DND-41 (cell line): ENCODE measurements at regions not wholly inside any gene's neighbourhood (a gene's known extent, or its start where the extent isn't known, plus 50 kb on each side); places are given as distances from the start of the nearest gene placed in this dataset.

ENCODE experiments used
- ATAC-seq: fragments of 200-7000 bp; cut with Tn5 transposase; 3 replicates; pipeline ENCODE4 v1.9.1; 2021; ENCODE audit warnings: low read depth; ENCODE audit not compliant: insufficient read depth
- DNase-seq: peaks from one replicate; pipeline ENCODE4 v3.0.0-alpha.2; 2020
- H2AFZ ChIP-seq: 2 replicates; pipeline ENCODE4 v1.6.0; 2012; ENCODE audit warnings: low read depth, low read length
- H3K27ac ChIP-seq: 2 replicates; pipeline ENCODE4 v1.5.1; 2012; ENCODE audit warnings: low read length, inconsistent platforms
- H3K27me3 ChIP-seq: fragments of 200-600 bp; sonication (generic); 2 replicates; pipeline ENCODE4 v1.6.0; 2012; ENCODE audit warnings: low read length, mild to moderate bottlenecking, inconsistent platforms; ENCODE audit not compliant: insufficient read depth, poor library complexity
- H3K36me3 ChIP-seq: 2 replicates; pipeline ENCODE4 v1.5.1; 2012; ENCODE audit warnings: low read length, inconsistent platforms; ENCODE audit not compliant: insufficient read depth
- H3K4me1 ChIP-seq: 2 replicates; pipeline ENCODE4 v1.5.1; 2012; ENCODE audit warnings: mild to moderate bottlenecking, low read length; ENCODE audit not compliant: insufficient read depth
- H3K4me2 ChIP-seq: 2 replicates; pipeline ENCODE4 v1.6.0; 2012; ENCODE audit warnings: mild to moderate bottlenecking, moderate library complexity, low read length, inconsistent platforms; ENCODE audit not compliant: insufficient read depth
- H3K4me3 ChIP-seq, 2 experiments: fragments of 200-600 bp in 1 of 2; shearing (Covaris generic) in 1 of 2; 2 replicates each; pipeline ENCODE4 v1.5.1; 2012 to 2016; ENCODE audit warnings: inconsistent platforms in 2 of 2, low read length in 2 of 2, mild to moderate bottlenecking in 2 of 2, low read depth in 1 of 2, moderate library complexity in 1 of 2
- H3K79me2 ChIP-seq: 2 replicates; pipeline ENCODE4 v1.6.0; 2012; ENCODE audit warnings: low read length, inconsistent platforms; ENCODE audit not compliant: insufficient read depth
- H3K9ac ChIP-seq: 2 replicates; pipeline ENCODE4 v1.6.0; 2012; ENCODE audit warnings: low read depth, mild to moderate bottlenecking, inconsistent platforms, low read length, moderate library complexity
- H3K9me3 ChIP-seq: 2 replicates; pipeline ENCODE4 v1.5.1; 2012; ENCODE audit warnings: low read length, moderate library complexity, mild to moderate bottlenecking, inconsistent platforms; ENCODE audit not compliant: insufficient read depth, severe bottlenecking
- H4K20me1 ChIP-seq: 2 replicates; pipeline ENCODE4 v1.6.0; 2012; ENCODE audit warnings: low read length; ENCODE audit not compliant: insufficient read depth
- EZH2 ChIP-seq: IDR thresholded peaks from 3 replicates; pipeline ENCODE4 v1.6.1; 2012; ENCODE audit warnings: borderline replicate concordance, low read depth, mild to moderate bottlenecking, moderate library complexity, low read length, inconsistent platforms; ENCODE audit not compliant: severe bottlenecking
- TF ChIP-seq, protein P1 (sequence below): IDR thresholded peaks from 2 replicates; pipeline ENCODE4 v1.5.1; 2012; ENCODE audit warnings: borderline replicate concordance, low read length, moderate library complexity, mild to moderate bottlenecking; ENCODE audit not compliant: poor library complexity, severe bottlenecking; ENCODE audit errors: extremely low read depth

DNA sequence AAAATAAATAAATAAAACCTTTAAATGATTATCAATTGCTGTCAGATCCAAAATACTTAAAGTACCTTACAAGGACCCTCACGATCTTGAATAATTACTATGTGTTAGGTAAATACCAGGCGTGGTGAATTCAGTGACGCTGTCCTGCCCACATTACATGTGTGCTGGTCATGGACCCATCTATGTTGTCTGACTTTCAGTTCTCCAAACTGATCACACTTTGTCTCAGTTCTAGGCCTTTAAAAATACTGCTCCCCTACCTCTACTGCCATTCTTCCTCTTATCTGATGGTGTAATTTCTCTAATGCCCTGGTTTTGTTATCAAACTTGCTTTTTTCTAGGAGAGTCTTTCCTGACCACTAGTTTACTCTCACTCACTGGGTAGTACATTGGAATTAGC is 520.7 kb downstream of the TRHDE start:
- ATAC-seq = no peak
- Histone ChIP-seq H4K20me1 (no peaks in the 10 kb centered on the region), H3K79me2 (no peaks in the 10 kb centered on the region), H3K9me3 (no peaks in the 10 kb centered on the region), H3K4me2 (no peak overlapping the region), H3K27ac (no peak overlapping the region), H3K27me3 (no peaks in the 10 kb centered on the region), H3K36me3 (no peaks in the 10 kb centered on the region), H3K9ac (no peak overlapping the region), H3K4me1 (no peaks in the 10 kb centered on the region), H2AFZ (no peak overlapping the region), H3K4me3 (no peak overlapping the region)
- TF ChIP-seq EZH2 = no peak
- TF ChIP-seq, protein P1, sequence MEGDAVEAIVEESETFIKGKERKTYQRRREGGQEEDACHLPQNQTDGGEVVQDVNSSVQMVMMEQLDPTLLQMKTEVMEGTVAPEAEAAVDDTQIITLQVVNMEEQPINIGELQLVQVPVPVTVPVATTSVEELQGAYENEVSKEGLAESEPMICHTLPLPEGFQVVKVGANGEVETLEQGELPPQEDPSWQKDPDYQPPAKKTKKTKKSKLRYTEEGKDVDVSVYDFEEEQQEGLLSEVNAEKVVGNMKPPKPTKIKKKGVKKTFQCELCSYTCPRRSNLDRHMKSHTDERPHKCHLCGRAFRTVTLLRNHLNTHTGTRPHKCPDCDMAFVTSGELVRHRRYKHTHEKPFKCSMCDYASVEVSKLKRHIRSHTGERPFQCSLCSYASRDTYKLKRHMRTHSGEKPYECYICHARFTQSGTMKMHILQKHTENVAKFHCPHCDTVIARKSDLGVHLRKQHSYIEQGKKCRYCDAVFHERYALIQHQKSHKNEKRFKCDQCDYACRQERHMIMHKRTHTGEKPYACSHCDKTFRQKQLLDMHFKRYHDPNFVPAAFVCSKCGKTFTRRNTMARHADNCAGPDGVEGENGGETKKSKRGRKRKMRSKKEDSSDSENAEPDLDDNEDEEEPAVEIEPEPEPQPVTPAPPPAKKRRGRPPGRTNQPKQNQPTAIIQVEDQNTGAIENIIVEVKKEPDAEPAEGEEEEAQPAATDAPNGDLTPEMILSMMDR = no peak
- no peak for DNase-seq

DNA sequence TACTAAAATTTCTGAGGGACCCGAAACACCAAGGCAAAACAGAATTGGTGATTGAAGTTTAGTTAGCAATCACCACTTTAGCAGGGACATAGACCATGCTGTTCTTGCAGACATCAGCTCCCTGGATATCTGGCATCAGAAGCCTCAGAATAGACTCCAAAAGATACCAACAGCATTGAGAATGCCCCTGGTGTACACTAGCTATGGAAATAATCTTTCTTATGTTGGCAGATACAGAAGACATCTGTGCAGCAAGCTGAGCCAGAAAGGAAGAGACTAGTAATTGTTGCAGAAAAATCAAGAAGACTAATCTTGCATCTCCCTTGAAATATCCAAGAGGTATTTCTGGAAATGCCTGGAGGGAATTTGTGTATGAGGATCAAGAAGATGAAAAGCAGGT is 521.6 kb downstream of the TRHDE start:
- H3K27me3 ChIP-seq = no peaks in the 10 kb centered on the region
- H3K79me2 ChIP-seq = no peaks in the 10 kb centered on the region
- TF ChIP-seq EZH2 = no peak
- TF ChIP-seq, protein P1 = no peak
- no peak for ATAC-seq
- H3K4me2 ChIP-seq = no peak overlapping the region
- H3K27ac ChIP-seq = no peak overlapping the region
- no peaks in the 10 kb centered on the region for H3K4me1 ChIP-seq
- no peaks in the 10 kb centered on the region for H3K36me3 ChIP-seq
- no peak overlapping the region for H3K4me3 ChIP-seq
- no peaks in the 10 kb centered on the region for H3K9me3 ChIP-seq
- no peaks in the 10 kb centered on the region for H4K20me1 ChIP-seq
- H3K9ac ChIP-seq = no peak overlapping the region
- DNase-seq = no peak
- H2AFZ ChIP-seq = no peak overlapping the region

DNA sequence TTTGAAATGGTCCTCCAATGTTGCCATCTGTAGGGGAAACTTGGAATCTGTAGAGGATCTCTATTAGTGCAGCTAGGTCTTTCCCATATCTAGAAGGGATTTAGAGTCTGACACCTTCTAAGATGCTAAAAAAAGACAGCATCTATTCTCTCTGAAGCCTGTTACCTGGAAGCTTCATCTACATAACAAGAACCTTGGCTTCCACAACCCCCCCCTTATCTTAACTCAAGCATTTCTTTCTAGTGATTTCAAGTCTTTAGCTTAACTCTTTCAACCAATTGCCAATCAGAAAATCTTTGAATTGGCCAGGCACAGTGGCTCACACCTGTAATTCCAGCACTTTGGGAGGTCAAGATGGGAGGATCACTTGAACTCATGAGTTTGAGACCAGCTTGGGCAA is 543.3 kb downstream of the TRHDE start:
- no peak overlapping the region for H3K4me2 ChIP-seq
- H4K20me1 ChIP-seq = no peaks in the 10 kb centered on the region
- no peaks in the 10 kb centered on the region for H3K36me3 ChIP-seq
- H3K27me3 ChIP-seq = no peaks in the 10 kb centered on the region
- no peak for ATAC-seq
- DNase-seq = no peak
- no peak overlapping the region for H2AFZ ChIP-seq
- H3K79me2 ChIP-seq = no peaks in the 10 kb centered on the region
- no peaks in the 10 kb centered on the region for H3K4me1 ChIP-seq
- H3K9ac ChIP-seq = no peak overlapping the region
- H3K4me3 ChIP-seq = no peak overlapping the region
- TF ChIP-seq, protein P1 = no peak
- no peak for TF ChIP-seq EZH2
- H3K9me3 ChIP-seq = peaks cover 3% of the 10 kb centered on the region
- no peak overlapping the region for H3K27ac ChIP-seq
